H1 (cell line): ENCODE measurements at regions not wholly inside any gene's neighbourhood (a gene's known extent, or its start where the extent isn't known, plus 50 kb on each side); places are given as distances from the start of the nearest gene placed in this dataset.

Experiments
- CTCF ChIA-PET: fragments of 300-600 bp; sonication (Branson Sonifier 250); formaldehyde crosslinking; loops from one replicate; lab custom pipeline; 2021; ENCODE audit not compliant: partially characterized antibody; lab: Charles Lee
- POLR2A ChIA-PET: fragments of 300-600 bp; sonication (Branson Sonifier 250); formaldehyde crosslinking; loops from one replicate; lab custom pipeline; 2021; ENCODE audit warnings: inconsistent platforms; ENCODE audit not compliant: partially characterized antibody; lab: Charles Lee
- DNase-seq, 2 experiments: peaks; one replicate each; pipeline versions ENCODE4 v3.0.0 to v3.0.0-alpha.2; 2010 to 2022; ENCODE audit warnings: low spot score in 2 of 2, low read depth in 1 of 2, mixed read lengths in 1 of 2
- FAIRE-seq: peaks from 2 replicates; lab custom pipeline; 2011; peaks lifted over from hg19 to GRCh38; lab: Jason Lieb, UNC
- H2AFZ ChIP-seq: 2 replicates; pipeline ENCODE4 v1.8.1; 2012; ENCODE audit warnings: low read length, inconsistent platforms
- H2AK5ac ChIP-seq: 2 replicates; pipeline ENCODE4 v1.6.1; 2013; ENCODE audit warnings: low read depth, low read length
- H2BK120ac ChIP-seq: replicated peaks from 2 replicates; pipeline ENCODE3; 2013; ENCODE audit warnings: low read depth, low read length, inconsistent platforms
- H2BK12ac ChIP-seq: 2 replicates; pipeline ENCODE4 v1.6.1; 2013; ENCODE audit warnings: low read depth, low read length
- H2BK15ac ChIP-seq: 2 replicates; pipeline ENCODE4 v1.6.1; 2013; ENCODE audit warnings: low read length
- H2BK20ac ChIP-seq: 2 replicates; pipeline ENCODE4 v1.6.1; 2013; ENCODE audit warnings: low read length
- H2BK5ac ChIP-seq: 2 replicates; pipeline ENCODE4 v1.6.1; 2013; ENCODE audit warnings: low read depth, low read length
- H3K14ac ChIP-seq: 2 replicates; pipeline ENCODE4 v1.6.1; 2013; ENCODE audit warnings: inconsistent platforms; ENCODE audit not compliant: insufficient read length
- H3K18ac ChIP-seq: 2 replicates; pipeline ENCODE4 v1.6.1; 2013; ENCODE audit warnings: low read length; ENCODE audit errors: extremely low read depth
- H3K23ac ChIP-seq: 2 replicates; pipeline ENCODE4 v1.6.1; 2013; ENCODE audit warnings: inconsistent platforms; ENCODE audit not compliant: insufficient read length
- H3K23me2 ChIP-seq: 2 replicates; pipeline ENCODE4 v1.6.1; 2013; ENCODE audit warnings: low read depth, low read length
- H3K27ac ChIP-seq: 2 replicates; pipeline ENCODE4 v1.6.1; 2011; ENCODE audit warnings: low read depth, low read length, inconsistent platforms
- H3K27me3 ChIP-seq, 4 experiments: replicated peaks in 1 of 4; 1 replicate in 1 of 4; 2 replicates in 3 of 4; pipeline versions ENCODE4 v1.6.1 to v1.8.1; 2011 to 2013; ENCODE audit warnings: low read length in 3 of 4, mild to moderate bottlenecking in 3 of 4, inconsistent platforms in 2 of 4, mixed read lengths in 2 of 4, moderate library complexity in 1 of 4; ENCODE audit not compliant: control insufficient read depth in 3 of 4, insufficient read depth in 3 of 4; ENCODE audit errors: extremely low read depth in 1 of 4
- H3K36me3 ChIP-seq, 4 experiments: 2 replicates each; pipeline versions ENCODE4 v1.6.1 to v1.8.1; 2011 to 2013; ENCODE audit warnings: mild to moderate bottlenecking in 4 of 4, low read length in 3 of 4, moderate library complexity in 2 of 4, control low read depth in 1 of 4, inconsistent platforms in 1 of 4; ENCODE audit not compliant: insufficient read depth in 4 of 4, control insufficient read depth in 2 of 4
- H3K4ac ChIP-seq: replicated peaks from 2 replicates; pipeline ENCODE3; 2013; ENCODE audit warnings: low read length, low read depth, mixed read lengths, inconsistent platforms; ENCODE audit not compliant: insufficient read length
- H3K4me1 ChIP-seq, 4 experiments: replicated peaks in 1 of 4; 1 replicate in 1 of 4; 2 replicates in 3 of 4; pipeline versions ENCODE4 v1.6.1 to v1.8.1; 2011 to 2013; ENCODE audit warnings: low read length in 3 of 4, inconsistent platforms in 2 of 4, mixed read lengths in 1 of 4; ENCODE audit not compliant: insufficient read depth in 4 of 4, control insufficient read depth in 3 of 4
- H3K4me2 ChIP-seq, 2 experiments: 2 replicates each; pipeline versions ENCODE4 v1.6.1 to v1.8.1; 2011 to 2013; ENCODE audit warnings: low read depth in 2 of 2, low read length in 2 of 2, control low read depth in 1 of 2, inconsistent platforms in 1 of 2, mild to moderate bottlenecking in 1 of 2; ENCODE audit not compliant: insufficient read depth in 1 of 2
- H3K4me3 ChIP-seq, 4 experiments: fragments of 200-600, 300-600 bp in 1 of 4; sonication (generic), shearing (Covaris generic), sonication (Bioruptor Twin) in 1 of 4; 2 replicates each; pipeline versions ENCODE4 v1.5.1 to v1.8.1; 2011 to 2016; ENCODE audit warnings: low read length in 4 of 4, low read depth in 3 of 4, control low read depth in 2 of 4, inconsistent platforms in 2 of 4, mild to moderate bottlenecking in 2 of 4, mixed read lengths in 1 of 4, moderate library complexity in 1 of 4; ENCODE audit not compliant: insufficient read depth in 2 of 4; ENCODE audit errors: extremely low read depth in 1 of 4
- H3K56ac ChIP-seq: replicated peaks from 2 replicates; pipeline ENCODE3; 2013; ENCODE audit warnings: low read depth, mild to moderate bottlenecking, mixed read lengths, low read length, inconsistent platforms; ENCODE audit not compliant: insufficient read length
- H3K79me1 ChIP-seq: 2 replicates; pipeline ENCODE4 v1.6.1; 2013; ENCODE audit warnings: low read depth, low read length, control low read depth
- H3K79me2 ChIP-seq, 2 experiments: 2 replicates each; pipeline versions ENCODE4 v1.6.1 to v1.8.1; 2012 to 2013; ENCODE audit warnings: low read length in 2 of 2, mild to moderate bottlenecking in 2 of 2, inconsistent platforms in 1 of 2; ENCODE audit not compliant: insufficient read depth in 2 of 2, control insufficient read depth in 1 of 2
- H3K9ac ChIP-seq, 4 experiments: replicated peaks in 1 of 4; 1 replicate in 1 of 4; 2 replicates in 3 of 4; pipeline versions ENCODE4 v1.6.1 to v1.8.1; 2011 to 2013; ENCODE audit warnings: low read depth in 3 of 4, low read length in 3 of 4, control low read depth in 2 of 4, mild to moderate bottlenecking in 2 of 4, moderate library complexity in 2 of 4, inconsistent platforms in 1 of 4; ENCODE audit errors: extremely low read depth in 1 of 4
- H3K9me3 ChIP-seq, 2 experiments: 2 replicates each; pipeline versions ENCODE4 v1.6.1 to v1.8.1; 2012 to 2013; ENCODE audit warnings: mild to moderate bottlenecking in 2 of 2, moderate library complexity in 2 of 2, control low read depth in 1 of 2, inconsistent platforms in 1 of 2, low read depth in 1 of 2, low read length in 1 of 2, mixed read lengths in 1 of 2; ENCODE audit not compliant: insufficient read depth in 2 of 2
- H4K20me1 ChIP-seq, 2 experiments: replicated peaks in 1 of 2; 2 replicates each; pipeline versions ENCODE3 to v1.8.1; 2011 to 2013; ENCODE audit warnings: inconsistent platforms in 2 of 2, low read length in 2 of 2, mild to moderate bottlenecking in 1 of 2; ENCODE audit not compliant: insufficient read depth in 2 of 2, control insufficient read depth in 1 of 2
- H4K5ac ChIP-seq: 2 replicates; pipeline ENCODE4 v1.6.1; 2013; ENCODE audit warnings: low read length, low read depth, mixed read lengths, inconsistent platforms; ENCODE audit not compliant: insufficient read length
- H4K8ac ChIP-seq: 2 replicates; pipeline ENCODE4 v1.8.0; 2013; ENCODE audit warnings: mild to moderate bottlenecking, moderate library complexity, low read length, inconsistent platforms; ENCODE audit not compliant: insufficient read depth; ENCODE audit errors: extremely low read depth
- H4K91ac ChIP-seq: replicated peaks from 2 replicates; pipeline ENCODE3; 2013; ENCODE audit warnings: low read length, mixed read lengths, inconsistent platforms; ENCODE audit not compliant: insufficient read length
- CTBP2 ChIP-seq: IDR thresholded peaks from 2 replicates; pipeline ENCODE4 v1.7.0; 2011; ENCODE audit warnings: borderline replicate concordance, mild to moderate bottlenecking, moderate library complexity, mixed read lengths, low read length; ENCODE audit not compliant: insufficient read depth, insufficient read length
- GABPA ChIP-seq: IDR thresholded peaks from 2 replicates; pipeline ENCODE4 v1.6.1; 2011; ENCODE audit warnings: mild to moderate bottlenecking, low read length, moderate library complexity, borderline replicate concordance; ENCODE audit not compliant: insufficient read depth
- JUN ChIP-seq: IDR thresholded peaks from 2 replicates; pipeline ENCODE4 v1.6.1; 2011; ENCODE audit warnings: low read depth, mild to moderate bottlenecking, improper control_type of control experiment, low read length
- SRF ChIP-seq: IDR thresholded peaks from 2 replicates; pipeline ENCODE4 v1.6.1; 2011; ENCODE audit warnings: mild to moderate bottlenecking, low read depth, low read length, moderate library complexity
- WGBS, 2 experiments: shearing (Covaris generic) in 1 of 2; methylation state at CpG; one replicate each; pipeline versions ENCODE4 v1.1.6 to v1.1.7; 2013 to 2015; ENCODE audit warnings: low lambda C conversion rate in 2 of 2, mixed read lengths in 2 of 2, inconsistent platforms in 1 of 2, low coverage in 1 of 2, missing lambda C conversion rate in 1 of 2; ENCODE audit not compliant: insufficient replicate concordance in 2 of 2, insufficient coverage in 1 of 2, insufficient read length in 1 of 2; ENCODE audit errors: extremely low coverage in 1 of 2, missing lambda C conversion rate in 1 of 2; 5-methylcytosine and 5-hydroxymethylcytosine counted together

DNA sequence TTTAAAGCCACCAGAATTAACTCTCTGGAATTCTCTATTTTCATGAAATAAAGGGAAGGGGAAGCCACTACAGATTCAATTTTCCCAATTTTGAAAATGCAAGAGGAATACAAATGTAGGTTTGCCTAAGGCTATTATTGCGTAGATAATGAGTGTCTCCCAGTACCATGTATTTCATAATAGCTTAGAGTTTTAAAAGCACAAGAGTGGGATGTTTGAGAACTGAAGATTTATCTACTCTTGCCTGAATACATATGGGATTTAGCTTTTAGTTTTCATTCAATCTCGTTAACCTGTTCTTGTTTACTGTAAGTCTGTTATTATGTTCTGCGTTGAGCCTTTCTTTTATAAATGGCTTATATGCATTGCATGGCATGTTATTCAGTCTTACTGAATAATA is 795.1 kb downstream of the BRINP3 start:
- Histone ChIP-seq H3K4me1 (no peaks in the 10 kb centered on the region; a peak in 1 of 7 replicates), H3K79me2 (no peaks in the 10 kb centered on the region), H3K27me3 (no peaks in the 10 kb centered on the region), H3K56ac (no peak overlapping the region), H2AFZ (no peak overlapping the region), H3K18ac (no peak overlapping the region), H3K4me3 (no peak overlapping the region), H4K20me1 (no peaks in the 10 kb centered on the region), H3K23ac (no peak overlapping the region), H3K14ac (no peak overlapping the region), H3K4ac (no peak overlapping the region), H2BK120ac (no peak overlapping the region), H3K79me1 (no peaks in the 10 kb centered on the region), H3K9ac (no peak overlapping the region), H2BK12ac (no peak overlapping the region), H3K23me2 (no peaks in the 10 kb centered on the region), H4K5ac (no peak overlapping the region), H4K91ac (no peak overlapping the region), H2BK15ac (no peak overlapping the region), H2BK5ac (no peak overlapping the region), H3K36me3 (no peaks in the 10 kb centered on the region), H4K8ac (no peak overlapping the region), H2AK5ac (no peak overlapping the region), H3K27ac (no peak overlapping the region), H3K9me3 (no peaks in the 10 kb centered on the region), H2BK20ac (no peak overlapping the region), H3K4me2 (no peak overlapping the region)
- POLR2A ChIA-PET = no interaction called here
- no peak for TF ChIP-seq CTBP2
- TF ChIP-seq GABPA = no peak
- no peak for TF ChIP-seq SRF
- no peak for TF ChIP-seq JUN
- FAIRE-seq = no peak
- CTCF ChIA-PET = interaction anchor here (0.9 kb wide), 1 partner anchor 583 kb away, joined by 4 read pairs; no protein-coding TSS in a partner anchor
- no peak for DNase-seq
- WGBS, 2 experiments = 89% methylated on average over 3 of the region's 3 CpGs; no CpG with 5 or more reads in 1 of the 2 experiments
